CD4-positive, alpha-beta T cell treated with Interleukin-1 beta for 1 hour (primary cell): ENCODE measurements at regions not wholly inside any gene's neighbourhood (a gene's known extent, or its start where the extent isn't known, plus 50 kb on each side); places are given as distances from the start of the nearest gene placed in this dataset.

Source experiments
- DNase-seq, 2 donors: peaks; one replicate each; pipeline ENCODE4 v3.0.0-alpha.2; 2020 to 2022

DNA sequence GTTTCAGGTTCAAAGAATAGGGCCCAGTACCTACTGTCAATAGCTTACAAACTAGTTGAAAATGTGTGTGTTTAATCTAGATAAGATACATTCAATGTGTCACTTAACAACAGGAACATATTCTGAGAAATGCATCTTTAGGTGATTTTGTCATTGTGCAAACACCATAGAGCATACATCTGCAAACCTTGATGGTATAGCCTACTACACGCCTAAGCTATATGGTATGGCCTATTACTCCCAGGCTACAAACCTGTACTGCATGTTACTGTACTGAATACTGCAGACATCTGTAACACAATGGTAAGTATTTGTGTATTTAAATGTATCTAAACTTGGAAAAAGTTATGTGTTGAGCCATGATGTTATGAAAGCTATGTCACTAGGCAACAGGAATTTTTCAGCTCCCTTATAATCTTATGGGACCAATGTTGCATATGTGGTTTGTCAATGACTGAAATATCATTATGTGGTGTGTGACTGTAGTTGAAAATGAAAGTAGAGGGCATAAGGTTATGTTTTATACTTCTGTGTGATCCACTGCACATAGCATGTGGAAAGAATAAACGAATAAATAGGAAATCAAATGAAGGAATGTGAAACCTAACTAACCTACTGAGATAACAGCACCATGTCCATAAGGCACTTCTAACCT, 129.0 kb upstream of the CAMK1G start:
- DNase-seq = no peak

DNA sequence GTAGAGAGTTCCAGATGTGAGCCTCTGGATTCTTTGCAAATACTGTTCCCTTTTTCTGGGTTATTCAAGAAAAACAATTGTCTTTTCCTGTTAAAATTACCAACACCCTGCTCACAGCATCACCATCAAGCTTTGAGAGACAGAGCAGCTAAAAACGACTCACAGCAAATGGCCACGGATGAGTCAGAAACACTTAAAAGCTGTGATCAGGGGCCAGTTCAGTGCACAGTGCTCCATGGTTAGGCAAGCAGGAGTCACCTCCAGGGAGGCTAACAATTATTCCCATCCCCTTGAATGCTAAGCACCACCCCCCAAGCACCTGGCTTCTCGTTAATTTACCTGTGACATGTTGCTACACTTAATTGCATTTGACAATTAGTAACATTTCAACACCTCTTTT, 128.4 kb upstream of the CAMK1G start:
- no peak for DNase-seq

DNA sequence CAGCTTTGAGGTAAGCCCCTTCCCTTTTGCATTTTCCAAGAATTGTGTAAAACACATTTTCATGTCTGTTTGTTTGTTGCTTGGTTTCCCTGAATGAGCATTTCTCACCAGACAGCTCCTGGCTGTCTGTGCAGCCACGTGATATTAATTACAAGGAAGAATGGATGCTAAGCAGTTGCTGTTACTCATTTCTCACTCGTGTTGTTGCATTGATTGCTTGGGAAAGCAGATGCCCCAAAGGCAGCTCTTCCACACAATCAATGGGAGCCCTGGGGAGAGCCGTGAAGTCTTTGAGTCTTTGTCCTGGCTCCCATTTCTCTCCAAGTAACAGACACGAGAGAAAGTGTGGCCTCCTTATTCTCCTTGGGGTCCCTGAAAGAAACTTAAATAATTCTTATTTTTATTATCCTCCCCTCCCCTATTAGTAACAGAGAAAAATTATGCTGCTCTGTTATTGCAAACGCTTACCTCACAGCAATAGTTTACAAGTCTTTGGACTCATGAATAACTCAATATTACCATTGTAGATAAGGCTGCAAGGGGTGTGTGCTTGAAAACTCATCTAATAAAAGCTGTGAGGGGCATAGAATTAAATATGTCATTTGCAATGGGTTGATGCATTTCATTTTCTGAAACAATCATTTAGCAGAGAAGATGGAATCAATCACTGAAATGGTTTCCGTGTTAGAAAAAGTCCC, 127.7 kb upstream of the CAMK1G start:
- no peak for DNase-seq

DNA sequence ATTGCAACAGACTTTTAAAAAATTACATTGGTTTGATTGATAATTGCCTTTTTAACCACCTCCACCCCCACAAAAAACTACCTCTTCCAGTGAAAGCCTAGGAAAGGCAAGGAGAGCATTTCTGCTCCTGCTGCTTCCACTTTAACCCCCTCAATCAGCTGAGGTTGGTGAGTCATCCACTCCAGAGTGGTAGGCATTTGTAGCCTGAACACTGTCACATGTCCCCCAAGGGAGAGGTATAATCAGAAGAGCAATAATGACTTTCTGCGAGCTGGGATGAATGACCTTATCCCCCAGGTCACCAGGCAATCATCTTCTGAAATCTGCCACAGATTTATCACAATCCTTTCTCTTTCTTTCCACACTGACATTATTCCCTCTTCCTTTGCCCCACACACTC, 126.6 kb upstream of the CAMK1G start:
- DNase-seq = no peak

- DNase-seq = no peak
Observed at GRCh38 chr1:209457401-209458125, 126.0 kb upstream of the CAMK1G start.

GRCh38 chr1:209458921-209459320, 124.6 kb upstream of the CAMK1G start:
- no peak for DNase-seq

GRCh38 chr1:209461168-209461567, 122.3 kb upstream of the CAMK1G start:
- DNase-seq = no peak

GRCh38 chr1:209462433-209462832, 121.1 kb upstream of the CAMK1G start:
- no peak for DNase-seq

GRCh38 chr1:209463441-209463840, 120.1 kb upstream of the CAMK1G start:
- no peak for DNase-seq

GRCh38 chr1:209473025-209473424, 110.5 kb upstream of the CAMK1G start:
- no peak for DNase-seq

GRCh38 chr1:209480345-209480744, 103.2 kb upstream of the CAMK1G start:
- DNase-seq = no peak

GRCh38 chr1:209483691-209484090, 99.8 kb upstream of the CAMK1G start:
- DNase-seq = no peak

GRCh38 chr1:209484429-209484828, 99.1 kb upstream of the CAMK1G start:
- no peak for DNase-seq

DNA sequence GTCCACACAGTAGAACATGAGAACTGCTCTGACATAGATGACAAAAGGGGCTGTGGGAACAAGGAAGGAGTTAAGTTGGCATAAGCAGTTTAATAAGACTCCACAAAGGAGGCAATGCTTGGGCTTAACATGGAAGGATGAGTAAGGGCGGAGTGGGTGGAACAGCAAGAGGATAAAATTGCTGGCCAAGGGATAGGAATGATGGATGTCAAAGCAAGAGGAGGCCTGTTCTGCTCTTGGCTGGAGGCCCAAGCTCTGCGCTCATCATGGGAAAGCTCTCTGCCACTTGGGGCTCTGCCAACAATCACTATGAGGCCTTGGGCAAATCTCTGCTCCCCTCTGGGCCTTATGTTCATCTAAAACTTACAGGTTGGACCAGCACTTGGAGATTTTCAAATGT, 98.3 kb upstream of the CAMK1G start:
- no peak for DNase-seq

- no peak for DNase-seq
Observed at GRCh38 chr1:209485751-209486150, 97.8 kb upstream of the CAMK1G start.

GRCh38 chr1:209486861-209487593, 96.5 kb upstream of the CAMK1G start:
- DNase-seq = no peak

- no peak for DNase-seq
Observed at GRCh38 chr1:209490013-209490412, 93.5 kb upstream of the CAMK1G start.

DNA sequence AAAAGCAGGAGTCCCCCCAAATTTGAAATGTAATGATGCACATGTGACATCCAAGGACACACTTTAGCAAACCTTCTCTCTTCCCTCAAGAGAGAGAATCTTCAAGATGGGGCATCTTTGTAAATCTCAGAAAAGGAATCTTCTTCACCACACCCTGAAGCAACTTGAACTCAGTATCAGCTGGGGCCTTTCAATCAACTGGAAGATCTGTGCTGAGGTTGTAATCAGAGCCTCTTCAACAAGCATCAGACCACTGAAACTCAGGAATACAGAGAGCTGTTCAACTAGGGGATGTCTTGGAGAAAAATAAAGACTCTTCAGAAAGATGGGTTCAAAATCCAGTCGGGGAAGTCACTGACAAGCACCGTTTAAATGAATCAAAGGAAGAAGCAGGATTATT, 92.5 kb upstream of the CAMK1G start:
- no peak for DNase-seq

DNA sequence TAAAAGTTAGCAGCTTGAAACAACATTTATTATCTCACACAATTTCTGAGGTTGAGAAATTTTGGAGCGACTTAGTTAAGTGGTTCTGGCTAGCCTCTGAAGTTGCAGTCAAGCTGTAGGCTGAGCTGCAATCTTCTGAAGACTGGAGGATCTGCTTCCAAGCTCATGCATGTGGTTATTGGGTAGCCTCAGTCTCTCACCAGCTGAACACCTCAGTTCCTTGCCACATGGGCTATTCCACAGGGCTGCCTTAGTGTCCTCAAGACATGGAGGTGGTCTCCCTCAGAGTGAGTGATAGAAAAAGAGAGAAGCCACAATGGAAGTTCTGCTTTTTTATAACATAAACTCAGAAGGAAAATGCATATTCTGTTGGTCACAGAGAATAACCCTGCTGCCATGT, 92.0 kb upstream of the CAMK1G start:
- DNase-seq = no peak

DNA sequence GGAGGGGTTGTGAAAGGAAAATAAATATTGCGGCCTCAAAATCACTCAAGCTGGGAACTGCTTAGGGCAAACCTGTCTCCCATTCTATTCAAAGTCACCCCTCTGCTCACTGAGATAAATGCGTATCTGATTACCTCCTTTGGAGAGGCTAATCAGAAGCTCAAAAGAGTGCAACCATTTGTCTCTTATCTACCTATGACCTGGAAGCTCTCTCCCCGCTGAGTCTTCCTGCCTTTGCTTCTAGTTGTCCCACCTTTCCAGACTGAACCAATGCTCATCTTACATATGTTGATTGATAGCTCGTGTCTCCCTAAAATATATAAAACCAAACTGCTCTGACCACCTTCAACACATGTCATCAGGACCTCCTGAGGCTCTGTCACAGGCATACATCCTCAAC, 91.6 kb upstream of the CAMK1G start:
- DNase-seq = no peak

DNA sequence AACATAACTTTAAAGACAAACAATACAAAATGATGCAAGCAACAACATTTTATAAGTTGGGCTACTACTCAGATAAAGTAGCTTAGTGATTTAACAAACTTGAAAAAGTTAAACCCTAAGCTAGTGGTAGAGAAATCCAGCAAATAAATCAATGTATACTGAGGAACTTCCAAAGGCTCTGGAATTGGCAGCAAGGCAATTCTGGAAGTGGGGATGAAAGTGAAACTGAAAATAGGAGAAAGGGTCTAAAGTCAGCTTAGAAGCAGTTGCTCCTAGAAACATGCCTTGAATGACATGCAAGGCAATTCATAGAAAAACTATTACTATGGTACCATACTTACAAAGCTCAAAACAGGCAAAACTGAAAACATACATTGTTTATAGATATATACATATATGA, 90.0 kb upstream of the CAMK1G start:
- DNase-seq = no peak

DNA sequence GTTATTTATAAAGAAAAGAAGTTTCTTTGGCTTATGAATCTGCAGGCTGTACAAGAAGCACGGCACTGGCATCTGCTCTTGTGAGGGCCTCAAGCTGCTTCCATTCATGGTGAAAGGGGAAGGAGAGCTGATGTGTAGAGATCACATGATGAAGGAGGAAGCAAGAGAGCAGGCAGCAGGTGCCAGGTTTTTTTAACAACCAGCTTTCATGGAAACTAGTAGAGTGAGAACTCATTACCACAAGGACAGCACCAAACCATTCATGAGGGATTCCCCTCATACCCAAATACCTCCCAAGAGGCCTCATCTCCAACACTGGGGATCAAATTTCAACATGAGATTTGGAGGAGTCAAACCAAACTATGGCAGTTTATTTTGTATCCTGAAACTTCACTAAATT, 85.8 kb upstream of the CAMK1G start:
- DNase-seq = no peak

- no peak for DNase-seq
Observed at GRCh38 chr1:209500993-209501392, 82.5 kb upstream of the CAMK1G start.

DNA sequence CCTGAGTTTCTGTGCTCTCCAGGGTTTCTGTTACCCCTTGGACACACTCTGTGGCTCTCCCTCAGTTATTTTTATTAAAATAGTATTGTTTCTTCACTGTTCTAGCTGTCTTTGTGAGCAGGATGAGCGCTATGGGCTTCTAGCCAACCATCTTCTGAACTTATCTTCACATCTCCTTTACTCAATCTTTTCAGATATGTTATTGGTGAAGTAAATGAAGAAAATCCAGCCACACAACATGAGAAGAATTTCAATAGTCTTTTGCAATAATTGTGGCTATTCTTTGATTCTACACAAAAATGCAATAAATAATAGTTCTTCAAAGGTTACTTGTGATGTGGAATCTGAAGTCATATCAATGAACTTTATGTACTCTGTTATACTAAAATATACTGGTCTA, 80.3 kb upstream of the CAMK1G start:
- no peak for DNase-seq
